Smooth muscle cell (in vitro differentiated cells): ENCODE measurements at regions not wholly inside any gene's neighbourhood (a gene's known extent, or its start where the extent isn't known, plus 50 kb on each side); places are given as distances from the start of the nearest gene placed in this dataset.

Experiments
- DNase-seq: peaks from one replicate; lab custom pipeline; 2025; ENCODE audit not compliant: unreplicated experiment; lab: John Stamatoyannopoulos, UW
- H2AFZ ChIP-seq: fragments of 200-600 bp; sonication (generic); 2 replicates; pipeline ENCODE4 v1.6.0; 2016; ENCODE audit warnings: antibody characterized with exemption, low read depth, mild to moderate bottlenecking
- H3F3A ChIP-seq: fragments of 200-600 bp; sonication (generic); 2 replicates; pipeline ENCODE4 v1.6.0; 2017; ENCODE audit warnings: antibody characterized with exemption, low read depth
- H3K27ac ChIP-seq: fragments of 200-600 bp; sonication (generic); 2 replicates; pipeline ENCODE4 v1.5.1; 2016; ENCODE audit warnings: low read depth, mild to moderate bottlenecking
- H3K27me3 ChIP-seq: fragments of 200-600 bp; sonication (generic); 2 replicates; pipeline ENCODE4 v1.6.1; 2016; ENCODE audit warnings: low read depth, mild to moderate bottlenecking
- H3K36me3 ChIP-seq: fragments of 200-600 bp; sonication (generic); 2 replicates; pipeline ENCODE4 v1.5.1; 2016; ENCODE audit warnings: low read depth
- H3K4me1 ChIP-seq: fragments of 200-600 bp; sonication (generic); 2 replicates; pipeline ENCODE4 v1.5.1; 2016; ENCODE audit warnings: low read depth
- H3K4me2 ChIP-seq: fragments of 200-600 bp; sonication (generic); 2 replicates; pipeline ENCODE4 v1.6.0; 2016; ENCODE audit warnings: mild to moderate bottlenecking
- H3K4me3 ChIP-seq: fragments of 200-600 bp; sonication (generic); 2 replicates; pipeline ENCODE4 v1.5.1; 2016; ENCODE audit warnings: mild to moderate bottlenecking
- H3K79me2 ChIP-seq: fragments of 200-600 bp; sonication (generic); 2 replicates; pipeline ENCODE4 v1.6.0; 2016; ENCODE audit warnings: low read depth, mild to moderate bottlenecking
- H3K9ac ChIP-seq: fragments of 200-600 bp; sonication (generic); 2 replicates; pipeline ENCODE4 v1.6.0; 2016; ENCODE audit warnings: low read depth
- H3K9me3 ChIP-seq: fragments of 200-600 bp; sonication (generic); replicated peaks from 2 replicates; pipeline ENCODE4 v1.5.1; 2016; ENCODE audit warnings: low read depth
- H4K20me1 ChIP-seq: fragments of 200-600 bp; sonication (generic); 2 replicates; pipeline ENCODE4 v1.6.0; 2016; ENCODE audit warnings: low read depth
- WGBS: methylation state at CpG from one replicate; pipeline ENCODE4 v1.1.7; 2016; ENCODE audit warnings: low lambda C conversion rate; 5-methylcytosine and 5-hydroxymethylcytosine counted together
- TF ChIP-seq, protein P1 (sequence below): fragments of 200-600 bp; sonication (generic); IDR thresholded peaks from 2 replicates; pipeline ENCODE4 v1.5.1; 2017; ENCODE audit warnings: borderline replicate concordance, mild to moderate bottlenecking, antibody characterized with exemption; ENCODE audit not compliant: insufficient read depth, poor library complexity, severe bottlenecking

DNA sequence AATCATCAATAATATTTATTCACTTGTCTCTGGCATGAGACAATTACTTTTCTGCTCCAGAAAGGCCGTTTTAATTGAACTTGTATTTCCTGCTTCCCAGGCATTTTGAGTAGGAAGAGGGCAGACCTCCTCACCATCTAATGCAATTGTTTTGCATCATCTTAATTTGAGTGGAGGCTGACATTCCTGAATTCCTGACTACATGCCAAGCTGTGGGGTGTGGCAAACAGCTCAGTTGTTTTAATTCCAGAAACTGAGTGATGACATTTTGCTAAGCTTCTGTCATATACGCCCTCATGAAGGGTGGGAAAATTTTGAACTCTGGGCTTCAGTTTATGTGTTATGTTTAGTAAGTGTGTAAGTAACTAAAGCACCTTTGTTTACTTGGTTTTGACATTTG is 125.4 kb upstream of the USP25 start:
- Histone ChIP-seq H3K27me3 (no peaks in the 10 kb centered on the region), H3K9ac (no peak overlapping the region), H3K4me1 (no peaks in the 10 kb centered on the region), H3K36me3 (no peaks in the 10 kb centered on the region), H3K27ac (no peak overlapping the region), H3K4me3 (no peak overlapping the region), H3F3A (no peaks in the 10 kb centered on the region), H3K9me3 (no peaks in the 10 kb centered on the region), H4K20me1 (no peaks in the 10 kb centered on the region), H2AFZ (no peak overlapping the region), H3K79me2 (no peaks in the 10 kb centered on the region), H3K4me2 (no peak overlapping the region)
- WGBS = 51% methylated on average over 2 of the region's 2 CpGs
- DNase-seq = no peak
- TF ChIP-seq, protein P1, sequence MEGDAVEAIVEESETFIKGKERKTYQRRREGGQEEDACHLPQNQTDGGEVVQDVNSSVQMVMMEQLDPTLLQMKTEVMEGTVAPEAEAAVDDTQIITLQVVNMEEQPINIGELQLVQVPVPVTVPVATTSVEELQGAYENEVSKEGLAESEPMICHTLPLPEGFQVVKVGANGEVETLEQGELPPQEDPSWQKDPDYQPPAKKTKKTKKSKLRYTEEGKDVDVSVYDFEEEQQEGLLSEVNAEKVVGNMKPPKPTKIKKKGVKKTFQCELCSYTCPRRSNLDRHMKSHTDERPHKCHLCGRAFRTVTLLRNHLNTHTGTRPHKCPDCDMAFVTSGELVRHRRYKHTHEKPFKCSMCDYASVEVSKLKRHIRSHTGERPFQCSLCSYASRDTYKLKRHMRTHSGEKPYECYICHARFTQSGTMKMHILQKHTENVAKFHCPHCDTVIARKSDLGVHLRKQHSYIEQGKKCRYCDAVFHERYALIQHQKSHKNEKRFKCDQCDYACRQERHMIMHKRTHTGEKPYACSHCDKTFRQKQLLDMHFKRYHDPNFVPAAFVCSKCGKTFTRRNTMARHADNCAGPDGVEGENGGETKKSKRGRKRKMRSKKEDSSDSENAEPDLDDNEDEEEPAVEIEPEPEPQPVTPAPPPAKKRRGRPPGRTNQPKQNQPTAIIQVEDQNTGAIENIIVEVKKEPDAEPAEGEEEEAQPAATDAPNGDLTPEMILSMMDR = no peak

DNA sequence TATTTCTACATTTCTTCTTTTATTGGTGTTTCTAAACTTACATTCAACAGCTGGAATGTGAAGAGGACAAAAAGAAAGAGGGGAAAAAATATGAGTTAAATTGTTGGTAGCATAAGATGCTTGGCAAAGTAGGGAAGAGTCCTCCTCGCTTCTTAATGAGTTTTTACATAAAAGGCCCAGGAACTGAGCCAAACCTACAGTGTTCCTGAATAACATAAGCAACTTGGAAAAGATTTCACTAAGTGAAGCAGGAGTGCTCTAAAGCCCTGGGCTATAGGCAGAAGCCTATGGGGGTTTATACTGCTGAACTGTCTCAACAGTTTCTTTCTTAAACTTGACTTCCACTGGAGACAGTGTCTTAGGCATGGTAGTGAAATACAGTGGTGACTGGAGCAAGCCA is 115.0 kb upstream of the USP25 start:
- H3F3A ChIP-seq = no peaks in the 10 kb centered on the region

DNA sequence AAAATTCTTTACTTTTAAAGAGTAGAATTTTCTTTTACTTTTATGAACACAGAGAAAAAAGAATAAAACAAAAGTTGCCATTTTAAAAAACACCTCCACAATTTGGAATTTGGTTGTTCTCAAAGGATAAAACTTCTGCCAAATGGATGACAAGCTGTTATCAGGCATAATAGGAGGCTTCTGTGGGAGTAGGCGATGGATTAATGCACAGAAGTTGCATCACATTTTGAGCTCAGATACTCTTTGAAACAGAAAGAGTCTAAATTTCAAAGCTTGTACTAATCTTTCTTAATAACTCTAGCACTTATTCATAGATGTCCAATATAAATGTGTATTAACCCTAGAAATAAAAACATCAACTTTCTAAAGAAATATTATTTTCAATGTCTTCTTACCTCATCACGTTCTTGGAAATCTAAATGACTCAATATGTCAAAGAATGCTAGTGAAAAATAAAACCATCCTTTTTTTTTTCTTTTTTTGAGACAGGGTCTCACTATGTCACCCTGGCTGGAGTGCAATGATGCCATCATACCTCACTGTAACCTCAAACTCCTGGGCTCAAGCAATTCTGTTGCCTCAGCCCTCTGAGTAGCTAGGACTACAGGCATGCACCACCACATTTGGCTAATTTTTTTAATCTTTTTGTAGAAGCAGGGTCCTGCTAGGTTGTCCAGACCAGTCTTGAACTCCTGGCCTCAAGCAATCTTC is 112.8 kb upstream of the USP25 start:
- Histone ChIP-seq H3K27ac (peak overlapping the region; percentile 12), H3K79me2 (no peaks in the 10 kb centered on the region), H3K9ac (no peak overlapping the region), H3K36me3 (no peaks in the 10 kb centered on the region), H3K4me2 (peak overlapping the region; percentile 21), H4K20me1 (no peaks in the 10 kb centered on the region), H3K27me3 (no peaks in the 10 kb centered on the region), H3F3A (no peaks in the 10 kb centered on the region), H3K4me1 (peaks cover 19% of the 10 kb centered on the region), H3K4me3 (no peak overlapping the region), H2AFZ (no peak overlapping the region), H3K9me3 (no peaks in the 10 kb centered on the region)
- TF ChIP-seq, protein P1 = no peak
- DNase-seq = no peak
- 63% methylated on average over 2 of the region's 2 CpGs for WGBS

More for the DNA sequence above, 115.0 kb upstream of the USP25 start:
- H3K4me3 ChIP-seq = no peak overlapping the region
- no peaks in the 10 kb centered on the region for H3K79me2 ChIP-seq
- no peaks in the 10 kb centered on the region for H3K9me3 ChIP-seq
- H3K4me1 ChIP-seq = peaks cover 19% of the 10 kb centered on the region
- H3K9ac ChIP-seq = no peak overlapping the region
- H3K36me3 ChIP-seq = no peaks in the 10 kb centered on the region
- 85% methylated on average over 1 of the region's 1 CpG for WGBS
- TF ChIP-seq, protein P1 = no peak
- DNase-seq = no peak
- no peak overlapping the region for H2AFZ ChIP-seq
- no peak overlapping the region for H3K27ac ChIP-seq
- no peak overlapping the region for H3K4me2 ChIP-seq
- H3K27me3 ChIP-seq = no peaks in the 10 kb centered on the region
- H4K20me1 ChIP-seq = no peaks in the 10 kb centered on the region

DNA sequence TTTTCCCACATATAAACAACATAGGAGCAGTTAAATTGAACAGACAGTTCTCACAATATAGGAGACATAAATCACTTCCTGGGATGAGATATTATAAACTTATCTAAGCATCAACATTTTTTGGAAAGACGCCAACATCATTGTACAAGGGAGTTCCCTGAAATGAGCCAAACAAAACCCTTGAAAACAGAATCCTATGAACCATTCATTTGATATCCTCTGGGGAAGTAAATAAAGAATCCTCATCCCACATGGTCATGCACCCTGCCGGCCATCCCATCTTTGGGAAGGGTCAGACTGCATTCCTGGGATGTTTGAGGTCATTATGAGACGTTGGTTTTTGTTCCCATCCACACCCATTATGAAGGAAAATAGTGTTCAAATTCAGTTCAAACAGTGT is 111.8 kb upstream of the USP25 start:
- Histone ChIP-seq H3F3A (no peaks in the 10 kb centered on the region), H3K27me3 (no peaks in the 10 kb centered on the region), H3K4me3 (no peak overlapping the region), H3K79me2 (no peaks in the 10 kb centered on the region), H3K36me3 (no peaks in the 10 kb centered on the region), H3K4me2 (no peak overlapping the region), H3K27ac (no peak overlapping the region), H4K20me1 (no peaks in the 10 kb centered on the region), H2AFZ (no peak overlapping the region), H3K9me3 (no peaks in the 10 kb centered on the region), H3K9ac (no peak overlapping the region), H3K4me1 (peaks cover 19% of the 10 kb centered on the region)
- DNase-seq = no peak
- TF ChIP-seq, protein P1 = no peak
- 30% methylated on average over 3 of the region's 3 CpGs for WGBS
